ENCODE measurements at regions not wholly inside any gene's neighbourhood (a gene's known extent, or its start where the extent isn't known, plus 50 kb on each side); places are given as distances from the start of the nearest gene placed in this dataset.

GRCh38 chr6:115575285-115575684, 485.4 kb downstream of the FRK start:
- Histone ChIP-seq H2AFZ (ENCODE audit: low read length) (no peak overlapping the region), H3K9ac (replicated peaks in 1 of 4; ENCODE audit: extremely low read depth in 1 of 4, low read depth in 3 of 4, low read length in 3 of 4) (no peak overlapping the region), H3K56ac (replicated peaks; ENCODE audit: insufficient read length, low read depth, low read length) (no peak overlapping the region), H3K9me3 (ENCODE audit: insufficient read depth in 2 of 2, low read depth in 1 of 2, low read length in 1 of 2) (no peaks in the 10 kb centered on the region), H3K79me1 (ENCODE audit: low read depth, low read length) (no peaks in the 10 kb centered on the region), H3K14ac (ENCODE audit: insufficient read length) (no peak overlapping the region), H3K23me2 (ENCODE audit: low read depth, low read length) (no peaks in the 10 kb centered on the region), H4K8ac (ENCODE audit: extremely low read depth, insufficient read depth, low read length) (no peak overlapping the region), H4K91ac (replicated peaks; ENCODE audit: insufficient read length, low read length) (no peak overlapping the region), H4K20me1 (replicated peaks in 1 of 2; ENCODE audit: control insufficient read depth in 1 of 2, insufficient read depth in 2 of 2, low read length in 2 of 2) (no peaks in the 10 kb centered on the region), H3K27me3 (replicated peaks in 1 of 4; ENCODE audit: control insufficient read depth in 3 of 4, extremely low read depth in 1 of 4, insufficient read depth in 3 of 4, low read length in 3 of 4) (no peaks in the 10 kb centered on the region), H3K4me3 (ENCODE audit: extremely low read depth in 1 of 4, insufficient read depth in 2 of 4, low read depth in 3 of 4, low read length in 4 of 4) (no peak overlapping the region), H2BK12ac (ENCODE audit: low read depth, low read length) (no peak overlapping the region), H3K23ac (ENCODE audit: insufficient read length) (no peak overlapping the region), H4K5ac (ENCODE audit: insufficient read length, low read depth, low read length) (no peak overlapping the region), H3K27ac (ENCODE audit: low read depth, low read length) (no peak overlapping the region), H2AK5ac (ENCODE audit: low read depth, low read length) (no peak overlapping the region), H3K4me1 (replicated peaks in 1 of 4; ENCODE audit: control insufficient read depth in 3 of 4, insufficient read depth in 4 of 4, low read length in 3 of 4) (no peaks in the 10 kb centered on the region), H3K79me2 (ENCODE audit: control insufficient read depth in 1 of 2, insufficient read depth in 2 of 2, low read length in 2 of 2) (no peaks in the 10 kb centered on the region), H3K4me2 (ENCODE audit: insufficient read depth in 1 of 2, low read depth in 2 of 2, low read length in 2 of 2) (no peak overlapping the region), H2BK120ac (replicated peaks; ENCODE audit: low read depth, low read length) (no peak overlapping the region), H2BK20ac (ENCODE audit: low read length) (no peak overlapping the region), H2BK15ac (ENCODE audit: low read length) (no peak overlapping the region), H2BK5ac (ENCODE audit: low read depth, low read length) (no peak overlapping the region), H3K36me3 (ENCODE audit: control insufficient read depth in 2 of 4, insufficient read depth in 4 of 4, low read length in 3 of 4) (no peaks in the 10 kb centered on the region), H3K18ac (ENCODE audit: extremely low read depth, low read length) (no peak overlapping the region), H3K4ac (replicated peaks; ENCODE audit: insufficient read length, low read depth, low read length) (no peak overlapping the region)
- ChIA-PET CTCF (ENCODE audit: partially characterized antibody) (no interaction called here), POLR2A (ENCODE audit: partially characterized antibody) (no interaction called here)
- DNase-seq (ENCODE audit: low read depth in 1 of 2, low spot score in 2 of 2), result no peak
- 38% methylated on average over 1 of the region's 1 CpG; no CpG with 5 or more reads in 1 of the 2 experiments for WGBS, 2 experiments (ENCODE audit: extremely low coverage in 1 of 2, insufficient coverage in 1 of 2, insufficient read length in 1 of 2, insufficient replicate concordance in 2 of 2, low coverage in 1 of 2, low lambda C conversion rate in 2 of 2, missing lambda C conversion rate in 1 of 2)
- FAIRE-seq, result no peak
- TF ChIP-seq CBX8 (IDR thresholded peaks at IDR 0.05; ENCODE audit: borderline replicate concordance, low read depth, low read length) (no peak), POLR2AphosphoS5 (IDR thresholded peaks at IDR 0.05; ENCODE audit: low read depth, low read length) (no peak), EGR1 (IDR thresholded peaks at IDR 0.05; ENCODE audit: borderline replicate concordance, low read depth, low read length) (no peak), HDAC2 (IDR thresholded peaks at IDR 0.05; ENCODE audit: borderline replicate concordance in 1 of 2, low read depth in 2 of 2, low read length in 2 of 2) (no peak), SAP30 (IDR thresholded peaks at IDR 0.05; ENCODE audit: insufficient read depth, insufficient replicate concordance, low read length) (no peak), TBP (IDR thresholded peaks at IDR 0.05; ENCODE audit: low read depth, low read length) (no peak), POU5F1 (IDR thresholded peaks at IDR 0.05; ENCODE audit: low read depth, low read length) (no peak), KDM4A (IDR thresholded peaks at IDR 0.05; ENCODE audit: low read depth, low read length, severe bottlenecking) (no peak), SIRT6 (IDR thresholded peaks at IDR 0.05; ENCODE audit: low read length) (no peak), SIN3A (conservative IDR thresholded peaks at IDR 0.05 in 1 of 2, IDR thresholded peaks at IDR 0.05 in 1 of 2; ENCODE audit: low read depth in 1 of 2, low read length in 2 of 2) (no peak), SP1 (IDR thresholded peaks at IDR 0.05; ENCODE audit: low read depth, low read length) (no peak), CEBPB (IDR thresholded peaks at IDR 0.05; ENCODE audit: low read depth, low read length) (no peak), EP300 (IDR thresholded peaks at IDR 0.05; ENCODE audit: borderline replicate concordance in 1 of 2, low read depth in 2 of 2, low read length in 2 of 2) (no peak), TCF12 (IDR thresholded peaks at IDR 0.05; ENCODE audit: low read depth, low read length) (no peak), CBX5 (IDR thresholded peaks at IDR 0.05; ENCODE audit: low read depth, low read length) (no peak), RBBP5 (IDR thresholded peaks at IDR 0.05; ENCODE audit: borderline replicate concordance, low read depth, low read length) (no peak)
